Stomach (tissue), 8 donors: ENCODE measurements at regions not wholly inside any gene's neighbourhood (a gene's known extent, or its start where the extent isn't known, plus 50 kb on each side); places are given as distances from the start of the nearest gene placed in this dataset.
"Not testable (repeated sequence)": the region's sequence is repeated elsewhere in the genome, so short reads cannot be mapped to it uniquely, and the experiment has no call there.

Experiments
- DNase-seq, 2 donors: peaks; one replicate each; pipeline versions ENCODE4 v3.0.0 to v3.0.0-alpha.2; 2013 to 2019
- H3K27ac ChIP-seq, 5 donors: fragments of 200-600 bp in 4 of 5; sonication (generic) in 4 of 5; one replicate each; pipeline ENCODE4 v1.5.1; 2013 to 2019; ENCODE audit warnings: mild to moderate bottlenecking in 1 of 5, moderate library complexity in 1 of 5
- H3K27me3 ChIP-seq, 3 donors: fragments of 200-600 bp; sonication (generic); one replicate each; pipeline ENCODE4 v1.5.1; 2017 to 2019; ENCODE audit warnings: mixed run types in 1 of 3
- H3K36me3 ChIP-seq, 4 donors: fragments of 200-600 bp; sonication (generic); 1 replicate in 3 of 4; 2 replicates in 1 of 4; pipeline ENCODE4 v1.5.1; 2016 to 2019
- H3K4me1 ChIP-seq, 4 donors: fragments of 200-600 bp; sonication (generic); one replicate each; pipeline ENCODE4 v1.5.1; 2016 to 2019
- H3K4me3 ChIP-seq, 4 donors: fragments of 200-600 bp; sonication (generic) in 3 of 4; one replicate each; pipeline ENCODE4 v1.5.1; 2016 to 2019; ENCODE audit warnings: mild to moderate bottlenecking in 1 of 4
- H3K9me3 ChIP-seq, 4 donors: fragments of 200-600 bp; sonication (generic); one replicate each; pipeline ENCODE4 v1.5.1; 2016 to 2019
- CTCF ChIP-seq, 7 experiments: fragments of 450-650 bp in 4 of 7; fragments of 200-600 bp in 3 of 7; sonication (generic) in 3 of 7; IDR thresholded peaks; one replicate each; pipeline ENCODE4 v1.5.1; 2016 to 2019; ENCODE audit warnings: antibody characterized with exemption in 7 of 7, control low read depth in 2 of 7, mild to moderate bottlenecking in 1 of 7
- EP300 ChIP-seq: sonication (generic); formaldehyde crosslinking; IDR thresholded peaks from one replicate; pipeline ENCODE4 v1.6.1; 2017; ENCODE audit warnings: antibody characterized with exemption
- POLR2A ChIP-seq, 4 donors: fragments of 450-650 bp; IDR thresholded peaks; one replicate each; pipeline ENCODE4 v1.6.1; 2016; ENCODE audit warnings: antibody characterized with exemption in 4 of 4, control low read depth in 2 of 4, mild to moderate bottlenecking in 1 of 4, moderate library complexity in 1 of 4
- POLR2AphosphoS5 ChIP-seq, 3 donors: sonication (generic); formaldehyde crosslinking; IDR thresholded peaks; one replicate each; pipeline ENCODE4 v1.6.1; 2016; ENCODE audit warnings: antibody characterized with exemption in 3 of 3
- WGBS, 5 donors: extraction: QIAGEN DNeasy Blood & Tissue Kit in 3 of 5; methylation state at CpG; one replicate each; pipeline versions ENCODE4 v1.1.5 to v1.1.7; 2013 to 2018; 5-methylcytosine and 5-hydroxymethylcytosine counted together
- intact Hi-C: fragments of 100-400 bp; cut with DNase I; formaldehyde crosslinking; loops from one replicate; pipeline ENCODE4 v1.15.1; 2023; ENCODE audit warnings: low total_unique reads
- donor health status: healthy with polysubstance abuse.
- donor health status: Bipolar disorder and iron deficiency.
- donor health status: healthy.

- no peak for DNase-seq
- WGBS, 5 donors: 67 to 93% (median 79%) methylated on average over 2 of the region's 2 CpGs
- Histone ChIP-seq H3K27ac (no peak overlapping the region), H3K4me1 (no peaks in the 10 kb centered on the region), H3K27me3 (no peaks in the 10 kb centered on the region), H3K4me3 (no peak overlapping the region), H3K36me3 (no peaks in the 10 kb centered on the region), H3K9me3 (no peaks in the 10 kb centered on the region)
- intact Hi-C loops: no loop called here
- no peak for TF ChIP-seq POLR2AphosphoS5 (IDR thresholded peaks at IDR 0.05)
- no peak for TF ChIP-seq EP300
- TF ChIP-seq CTCF (IDR thresholded peaks at IDR 0.05): no peak
- TF ChIP-seq POLR2A (IDR thresholded peaks at IDR 0.05): no peak
Observed at GRCh38 chr1:80305466-80305865, 1298.9 kb upstream of the ADGRL4 start.

GRCh38 chr1:80293818-80294217 is 1287.3 kb upstream of the ADGRL4 start:
- TF ChIP-seq POLR2A (IDR thresholded peaks at IDR 0.05) (no peak), EP300 (no peak), POLR2AphosphoS5 (IDR thresholded peaks at IDR 0.05) (no peak), CTCF (IDR thresholded peaks at IDR 0.05) (no peak)
- H3K27ac ChIP-seq: no peak overlapping the region
- H3K36me3 ChIP-seq: no peaks in the 10 kb centered on the region
- DNase-seq: no peak
- H3K27me3 ChIP-seq: no peaks in the 10 kb centered on the region
- no peaks in the 10 kb centered on the region for H3K4me1 ChIP-seq
- H3K4me3 ChIP-seq: no peak overlapping the region
- intact Hi-C loops: no loop called here
- 51 to 60% (median 57%) methylated on average over 3 of the region's 3 CpGs for WGBS, 5 donors
- no peaks in the 10 kb centered on the region for H3K9me3 ChIP-seq

GRCh38 chr1:80288750-80289149 is 1282.2 kb upstream of the ADGRL4 start:
- H3K9me3 ChIP-seq, H3K36me3 ChIP-seq, H3K27ac ChIP-seq, H3K4me3 ChIP-seq, H3K27me3 ChIP-seq, H3K4me1 ChIP-seq, intact Hi-C loops, DNase-seq: not testable (repeated sequence)
- 83 to 92% (median 89%) methylated on average over 3 of the region's 3 CpGs for WGBS, 5 donors

- Histone ChIP-seq H3K27ac (no peak overlapping the region), H3K9me3 (no peaks in the 10 kb centered on the region), H3K27me3 (no peaks in the 10 kb centered on the region), H3K36me3 (no peaks in the 10 kb centered on the region), H3K4me3 (no peak overlapping the region), H3K4me1 (no peaks in the 10 kb centered on the region)
- DNase-seq: no peak
- TF ChIP-seq CTCF (IDR thresholded peaks at IDR 0.05): no peak
- TF ChIP-seq POLR2AphosphoS5 (IDR thresholded peaks at IDR 0.05): no peak
- no peak for TF ChIP-seq POLR2A (IDR thresholded peaks at IDR 0.05)
- no peak for TF ChIP-seq EP300
- WGBS, 5 donors: 70 to 89% (median 86%) methylated on average over 4 of the region's 4 CpGs
- intact Hi-C loops: no loop called here
Observed at GRCh38 chr1:80282536-80282935, 1276.0 kb upstream of the ADGRL4 start.

GRCh38 chr1:80278936-80279335 is 1272.4 kb upstream of the ADGRL4 start:
- H3K36me3 ChIP-seq: no peaks in the 10 kb centered on the region
- H3K27me3 ChIP-seq: no peaks in the 10 kb centered on the region
- no peak for DNase-seq
- H3K9me3 ChIP-seq: no peaks in the 10 kb centered on the region
- TF ChIP-seq POLR2A (IDR thresholded peaks at IDR 0.05) (no peak), CTCF (IDR thresholded peaks at IDR 0.05) (no peak), EP300 (no peak), POLR2AphosphoS5 (IDR thresholded peaks at IDR 0.05) (no peak)
- H3K4me3 ChIP-seq: no peak overlapping the region
- H3K4me1 ChIP-seq: no peaks in the 10 kb centered on the region
- intact Hi-C loops: no loop called here
- H3K27ac ChIP-seq: no peak overlapping the region
